Hematopoietic multipotent progenitor cell treated with erythropoietin and hydrocortisone succinate and interleukin-3 and kit ligand, for 4 days (in vitro differentiated cells): ENCODE measurements at regions not wholly inside any gene's neighbourhood (a gene's known extent, or its start where the extent isn't known, plus 50 kb on each side); places are given as distances from the start of the nearest gene placed in this dataset.
"Not testable (repeated sequence)": the region's sequence is repeated elsewhere in the genome, so short reads cannot be mapped to it uniquely, and the experiment has no call there.

Experiments
- DNase-seq: peaks from one replicate; pipeline ENCODE4 v3.0.0-alpha.2; 2015

DNA sequence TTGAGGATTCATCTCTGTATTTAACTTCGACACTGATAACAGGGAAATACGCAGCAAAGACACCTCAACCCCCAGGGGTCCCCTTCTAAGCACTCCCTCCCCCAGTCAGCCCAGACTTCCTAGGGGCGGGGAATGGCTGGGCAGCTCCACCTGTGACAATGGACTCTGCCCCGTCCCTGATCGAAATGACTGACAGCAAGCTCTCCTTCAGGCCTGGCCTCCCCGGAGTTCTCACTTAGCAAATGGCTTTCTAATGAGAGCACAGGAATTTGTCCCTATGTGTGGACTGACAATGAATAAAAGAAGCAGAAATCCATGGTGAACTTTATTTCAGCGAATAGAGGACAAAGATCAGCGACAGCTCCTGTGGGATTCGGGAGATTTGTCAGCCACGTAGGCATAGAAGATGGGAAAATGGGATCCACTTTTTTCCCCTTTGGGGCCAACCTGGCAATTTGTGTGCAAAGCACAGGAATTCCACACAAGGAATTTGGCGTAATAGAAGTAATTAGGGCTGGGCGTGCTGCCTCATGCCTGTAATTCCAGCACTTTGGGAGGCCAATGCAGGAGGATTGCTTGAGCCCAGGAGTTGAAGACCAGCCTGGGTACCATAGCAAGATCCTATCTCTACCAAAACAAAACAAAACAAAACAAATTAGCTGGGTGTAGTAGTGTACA, 63.8 kb downstream of the TNFAIP2 start:
- DNase-seq = no peak

- DNase-seq = no peak
These were observed 64.7 kb downstream of the TNFAIP2 start for GRCh38 chr14:103187911-103188310.

DNA sequence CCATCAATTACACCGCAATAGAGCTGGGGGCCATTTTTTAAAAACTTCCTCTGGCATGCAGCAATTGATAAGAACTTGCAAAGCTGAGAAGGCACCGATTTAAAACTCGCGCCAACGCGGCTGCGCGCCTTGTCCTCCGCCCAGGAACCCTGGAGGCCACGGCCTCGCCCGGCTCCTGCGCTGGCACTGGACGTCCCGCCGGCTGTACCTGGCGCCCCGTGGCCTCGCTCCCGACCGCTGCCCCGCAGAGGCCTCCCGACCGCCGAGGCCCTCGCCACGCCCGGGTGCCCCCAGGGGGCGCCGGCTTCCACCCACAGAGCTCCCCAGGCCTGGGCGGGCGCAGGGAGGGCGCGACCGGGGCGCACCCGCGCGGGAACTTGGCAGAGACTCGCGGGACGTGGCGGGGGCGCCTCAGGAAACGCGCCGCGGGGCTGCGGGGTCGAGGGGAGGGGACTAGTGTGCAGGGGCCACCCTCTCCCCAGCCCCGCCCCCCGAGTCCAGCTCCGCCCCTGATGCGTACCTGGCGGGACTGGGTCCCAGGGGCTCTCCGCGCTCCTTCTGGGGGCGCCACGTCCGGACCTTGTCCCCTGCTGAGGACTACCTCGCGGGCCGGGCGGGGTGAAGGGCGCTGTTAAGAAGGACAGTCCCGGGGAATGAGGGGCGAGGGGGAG, 65.7 kb downstream of the TNFAIP2 start:
- peak; percentile 56 for DNase-seq

- no peak for DNase-seq
These were observed 66.5 kb downstream of the TNFAIP2 start for GRCh38 chr14:103189481-103190470.

DNA sequence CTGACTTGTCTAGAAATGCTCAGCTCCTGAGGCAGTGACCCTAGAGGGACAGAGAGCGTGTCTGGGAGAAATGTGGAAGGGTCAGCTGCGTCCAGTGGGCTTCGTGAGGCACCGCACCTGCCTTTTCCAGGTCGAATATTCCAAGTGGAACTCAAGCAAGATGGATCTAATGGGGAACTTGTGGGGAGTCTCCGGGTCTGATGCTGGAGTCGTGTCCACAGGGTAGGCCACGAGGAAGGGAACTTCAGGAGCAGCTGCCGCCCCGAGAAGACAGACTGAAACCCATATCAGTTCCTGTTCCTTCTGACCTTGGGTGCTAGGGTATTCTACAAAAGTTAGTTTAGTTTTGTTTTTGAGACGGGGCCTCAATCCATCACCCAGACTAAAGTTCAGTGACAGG, 67.5 kb downstream of the TNFAIP2 start:
- no peak for DNase-seq

GRCh38 chr14:103191844-103192243, 68.6 kb downstream of the TNFAIP2 start:
- no peak for DNase-seq

GRCh38 chr14:103192246-103192840, 69.1 kb downstream of the TNFAIP2 start:
- DNase-seq = no peak

DNA sequence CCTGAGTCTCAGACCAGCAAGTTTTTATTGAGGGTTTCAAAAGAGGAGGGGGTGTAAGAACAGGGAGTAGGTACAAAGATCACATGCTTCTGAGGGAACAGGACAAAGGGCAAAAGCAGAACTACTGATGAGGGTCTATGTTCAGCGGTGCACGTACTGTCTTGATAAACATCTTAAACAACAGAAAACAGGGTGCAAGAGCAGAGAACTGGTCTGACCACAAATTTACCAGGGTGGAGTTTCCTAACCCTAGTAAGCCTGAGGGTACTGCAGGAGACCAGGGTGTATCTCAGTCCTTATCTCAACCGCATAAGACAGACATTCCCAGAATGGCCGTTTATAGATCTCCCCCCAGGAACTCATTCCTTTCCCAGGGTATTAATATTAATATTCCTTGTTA, 69.6 kb downstream of the TNFAIP2 start:
- DNase-seq = peak; percentile 36

DNA sequence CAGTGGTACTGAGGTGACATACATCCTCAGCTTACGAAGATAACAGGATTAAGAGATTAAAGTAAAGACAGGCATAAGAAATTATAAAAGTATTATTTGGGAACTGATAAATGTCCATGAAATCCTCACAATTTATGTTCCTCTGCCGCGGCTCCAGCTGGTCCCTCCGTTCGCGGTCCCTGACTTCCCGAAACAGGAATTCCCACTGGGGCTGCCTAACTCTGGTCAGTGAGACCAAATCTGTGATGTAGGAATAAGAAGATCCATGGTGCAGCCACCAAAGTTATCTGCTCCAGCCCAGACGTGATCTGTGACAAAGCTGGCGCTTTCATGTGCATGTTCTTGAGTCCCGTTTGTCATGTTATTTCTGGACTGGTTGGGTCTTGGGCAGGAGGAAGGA, 70.2 kb downstream of the TNFAIP2 start:
- not testable (repeated sequence) for DNase-seq

GRCh38 chr14:103194256-103195045, 71.2 kb downstream of the TNFAIP2 start:
- DNase-seq = no peak

GRCh38 chr14:103195828-103196615, 72.8 kb downstream of the TNFAIP2 start:
- no peak for DNase-seq

DNA sequence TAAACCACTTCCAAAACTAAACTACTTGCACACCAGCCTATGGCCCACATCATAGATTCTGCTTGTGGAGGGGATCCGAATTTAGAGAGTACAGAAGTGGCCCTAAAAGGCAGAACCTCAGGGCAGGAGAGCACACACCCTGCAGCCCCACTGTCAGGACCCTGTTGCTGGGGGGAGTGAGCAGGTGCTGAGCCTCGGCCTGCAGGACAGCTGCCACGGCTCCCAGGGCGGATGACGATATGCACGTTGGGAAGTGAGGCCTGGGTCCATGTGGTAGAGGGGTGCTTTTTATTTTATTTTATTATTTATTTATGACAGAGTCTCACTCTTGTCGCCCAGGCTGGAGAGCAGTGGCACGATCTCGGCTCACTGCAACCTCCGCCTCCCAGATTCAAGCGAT, 73.5 kb downstream of the TNFAIP2 start:
- DNase-seq = no peak

DNA sequence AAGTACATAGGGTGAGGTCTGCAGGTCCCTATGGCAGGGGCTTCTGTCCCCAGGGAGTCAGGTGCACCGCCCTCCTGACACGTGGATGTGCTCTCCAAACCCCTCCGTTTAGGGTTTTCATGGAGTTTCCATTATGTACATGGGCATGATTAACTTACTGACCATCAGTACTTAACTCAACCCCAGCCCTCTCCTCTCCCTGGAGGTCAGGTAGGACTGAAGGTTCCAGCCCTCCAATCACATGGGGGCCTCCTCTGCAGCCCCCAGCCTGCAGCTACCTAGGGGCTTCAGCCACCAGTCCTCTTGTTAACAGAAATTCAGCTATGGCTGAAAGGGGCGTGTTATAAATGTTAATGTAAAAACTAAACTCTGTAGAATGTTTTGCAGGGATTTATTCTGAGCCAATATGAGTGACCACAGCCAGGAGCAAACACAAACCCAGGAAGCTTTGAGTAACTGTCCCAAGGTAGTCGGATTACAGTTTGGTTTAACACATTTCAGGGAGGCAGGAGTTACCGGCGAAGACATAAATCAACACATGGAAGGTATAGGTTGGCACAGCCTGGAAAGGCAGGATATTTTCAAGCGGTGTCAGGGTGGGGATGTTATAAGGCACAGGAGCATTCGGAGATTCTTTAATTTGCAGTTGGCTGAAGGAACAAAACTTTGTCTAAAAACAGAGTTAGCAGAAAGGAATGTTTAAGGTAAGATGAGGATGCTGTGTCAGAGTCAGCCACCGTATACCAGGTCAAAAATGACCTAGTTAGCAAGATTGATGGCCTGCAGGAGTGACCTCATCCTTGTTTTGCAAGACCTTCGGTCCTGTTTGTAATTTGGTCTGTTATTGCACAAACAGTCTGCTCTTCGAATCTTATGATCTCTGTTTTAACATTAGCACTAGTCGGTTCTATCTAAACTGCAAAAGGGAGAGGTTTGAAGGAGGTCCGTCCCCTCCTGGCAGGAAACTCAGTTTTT, 75.2 kb downstream of the TNFAIP2 start:
- peak; percentile 30 for DNase-seq

DNA sequence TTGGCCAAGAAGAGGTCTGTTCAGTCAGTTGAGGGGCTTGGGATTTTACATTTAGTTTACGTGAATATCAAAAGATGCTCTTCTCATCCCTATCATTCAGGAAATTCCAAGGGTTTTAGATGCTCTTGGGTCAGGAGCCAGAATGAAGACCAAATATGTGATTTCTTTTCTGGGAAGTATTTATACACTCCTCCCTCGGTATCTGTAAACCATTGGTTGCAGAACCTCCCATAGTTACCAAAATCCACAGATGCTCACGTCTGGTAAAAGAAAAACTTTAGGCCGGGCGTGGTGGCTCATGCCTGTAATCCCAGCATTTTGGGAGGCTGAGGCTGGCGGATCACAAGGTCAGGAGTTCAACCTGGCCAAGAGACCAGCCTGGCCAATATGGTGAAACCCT, 75.9 kb downstream of the TNFAIP2 start:
- DNase-seq = no peak

DNA sequence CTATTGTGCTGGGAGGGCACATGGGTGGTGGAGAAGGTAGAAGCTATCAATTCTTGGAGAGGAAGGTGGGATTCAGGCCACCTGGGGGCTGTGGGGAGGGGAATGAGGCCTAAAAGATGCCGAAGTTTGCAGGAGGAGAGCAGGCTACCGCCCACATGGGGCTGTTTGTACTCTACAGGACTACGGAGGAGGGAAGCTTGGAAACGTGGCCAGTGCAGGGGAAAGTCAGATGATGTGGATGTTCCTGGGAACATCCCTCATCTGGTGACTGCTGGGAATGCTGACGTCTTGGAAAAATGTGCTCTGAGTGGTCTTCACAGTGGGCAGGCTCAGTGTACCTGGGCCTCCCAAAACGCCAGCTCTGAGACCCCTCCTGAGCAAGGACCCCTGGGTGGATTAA, 78.5 kb downstream of the TNFAIP2 start:
- DNase-seq = no peak

- DNase-seq = peak; percentile 77
These were observed 81.7 kb downstream of the TNFAIP2 start for GRCh38 chr14:103204852-103205540.

DNA sequence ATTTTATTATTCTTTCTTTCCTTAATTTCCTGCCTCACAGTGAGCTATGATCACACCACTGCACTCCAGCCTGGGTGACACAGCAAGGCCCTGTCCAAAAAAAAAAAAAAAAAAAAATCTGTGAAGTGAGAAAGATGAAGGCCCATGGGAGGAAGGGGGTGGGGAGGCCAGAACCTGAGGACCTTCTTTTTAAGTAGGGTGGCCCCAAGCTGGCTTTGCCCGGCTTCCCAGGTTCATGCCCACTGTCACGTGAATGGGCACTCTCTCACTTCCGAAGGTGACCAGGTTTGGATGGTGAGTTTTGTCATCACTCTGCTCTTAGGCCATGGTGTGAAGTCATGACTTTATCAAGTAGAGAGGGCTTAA, 82.3 kb downstream of the TNFAIP2 start:
- DNase-seq = no peak

DNA sequence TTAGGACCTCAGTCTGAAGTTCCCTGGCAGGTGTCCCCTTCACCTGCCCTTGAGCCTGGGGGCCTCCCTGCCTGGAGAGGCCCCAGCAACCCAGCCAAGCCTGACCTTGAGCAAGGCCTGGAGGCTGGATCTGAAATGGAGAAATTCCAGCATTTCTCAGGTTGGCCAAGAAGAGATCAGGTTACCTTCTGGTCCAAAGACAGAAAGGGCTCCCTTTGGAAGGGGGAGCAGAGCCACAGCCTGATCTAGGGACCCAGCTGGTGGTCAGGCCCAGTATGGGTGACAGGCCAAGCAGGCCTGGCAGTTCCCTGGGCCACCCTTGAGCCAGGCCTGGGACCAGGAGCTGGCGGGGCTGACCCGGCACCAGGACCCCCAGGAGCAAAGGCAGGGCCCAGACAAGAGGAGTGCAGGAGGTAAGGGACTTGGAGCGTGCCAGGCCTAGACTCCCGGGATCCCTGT, 82.8 kb downstream of the TNFAIP2 start:
- no peak for DNase-seq

DNA sequence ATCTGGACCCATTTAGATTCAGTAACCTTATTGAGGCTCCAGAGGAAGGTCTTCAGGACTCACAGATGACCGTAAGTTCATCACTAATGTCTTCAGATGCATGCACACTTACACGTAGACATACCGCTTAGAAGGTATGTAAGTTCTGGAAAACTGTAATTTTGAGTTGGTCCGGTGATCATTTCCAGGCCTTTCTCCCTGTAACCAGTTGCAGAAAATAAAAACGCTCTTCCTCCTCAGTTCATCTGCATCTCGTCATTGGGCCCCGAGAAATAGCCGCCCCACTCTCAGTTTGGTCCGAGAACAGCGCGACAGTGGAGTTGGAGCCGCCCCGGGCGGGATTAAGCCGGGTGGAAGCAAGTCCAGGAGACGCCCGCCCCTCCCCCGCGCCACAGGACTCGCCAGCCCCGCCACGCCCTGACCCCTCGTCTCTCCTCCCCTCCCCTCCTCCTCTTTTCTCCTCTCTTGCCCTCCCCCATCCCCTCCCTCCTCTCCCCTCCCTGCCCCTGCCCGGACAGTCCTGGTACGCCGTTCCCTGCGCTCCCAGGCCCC, 83.7 kb downstream of the TNFAIP2 start:
- no peak for DNase-seq
